SJSA1 (cell line): ENCODE measurements at regions not wholly inside any gene's neighbourhood (a gene's known extent, or its start where the extent isn't known, plus 50 kb on each side); places are given as distances from the start of the nearest gene placed in this dataset.

ENCODE experiments used
- DNase-seq, 2 experiments: peaks; one replicate each; pipeline ENCODE4 v3.0.0-alpha.2; 2015 to 2020; ENCODE audit warnings: low spot score in 2 of 2, low read depth in 1 of 2
- H3K27ac ChIP-seq: fragments of 250-450 bp; sonication (Bioruptor Pico); 2 replicates; pipeline ENCODE4 v1.5.1; 2020; ENCODE audit warnings: mild to moderate bottlenecking, moderate library complexity
- H3K27me3 ChIP-seq: fragments of 250-450 bp; sonication (Bioruptor Pico); replicated peaks from 2 replicates; pipeline ENCODE4 v1.5.1; 2020; ENCODE audit warnings: mild to moderate bottlenecking, moderate library complexity
- H3K36me3 ChIP-seq: fragments of 250-450 bp; sonication (Bioruptor Pico); 2 replicates; pipeline ENCODE4 v1.5.1; 2020; ENCODE audit warnings: mild to moderate bottlenecking
- H3K4me1 ChIP-seq: fragments of 250-450 bp; sonication (Bioruptor Pico); replicated peaks from 2 replicates; pipeline ENCODE4 v1.6.1; 2021; ENCODE audit warnings: mild to moderate bottlenecking
- H3K4me3 ChIP-seq: fragments of 250-450 bp; sonication (Bioruptor Pico); 2 replicates; pipeline ENCODE4 v1.5.1; 2020; ENCODE audit warnings: mild to moderate bottlenecking
- H3K9me3 ChIP-seq: fragments of 250-450 bp; sonication (Bioruptor Pico); replicated peaks from 2 replicates; pipeline ENCODE4 v1.5.1; 2020; ENCODE audit warnings: mild to moderate bottlenecking

GRCh38 chr15:46672041-46672440, 1037.2 kb downstream of the SQOR start:
- no peaks in the 10 kb centered on the region for H3K27me3 ChIP-seq
- peaks cover 6% of the 10 kb centered on the region; the same call in 1 of the 2 replicates for H3K9me3 ChIP-seq
- no peak for DNase-seq
- no peaks in the 10 kb centered on the region for H3K36me3 ChIP-seq
- no peaks in the 10 kb centered on the region for H3K4me1 ChIP-seq
- no peak overlapping the region for H3K4me3 ChIP-seq
- H3K27ac ChIP-seq: no peak overlapping the region

GRCh38 chr15:46676233-46677206, 1040.8 kb upstream of the SEMA6D start:
- Histone ChIP-seq H3K4me3 (no peak overlapping the region), H3K4me1 (no peaks in the 10 kb centered on the region), H3K27me3 (no peaks in the 10 kb centered on the region), H3K9me3 (peaks cover 6% of the 10 kb centered on the region; the same call in 1 of the 2 replicates), H3K36me3 (no peaks in the 10 kb centered on the region), H3K27ac (no peak overlapping the region)
- no peak for DNase-seq

GRCh38 chr15:46677491-46677890, 1039.8 kb upstream of the SEMA6D start:
- no peaks in the 10 kb centered on the region for H3K4me1 ChIP-seq
- H3K27me3 ChIP-seq: no peaks in the 10 kb centered on the region
- H3K4me3 ChIP-seq: no peak overlapping the region
- no peak overlapping the region for H3K27ac ChIP-seq
- H3K9me3 ChIP-seq: peaks cover 6% of the 10 kb centered on the region; the same call in 1 of the 2 replicates
- no peaks in the 10 kb centered on the region for H3K36me3 ChIP-seq
- DNase-seq: no peak

GRCh38 chr15:46681901-46682300, 1035.4 kb upstream of the SEMA6D start:
- H3K9me3 ChIP-seq: peaks cover under 1% of the 10 kb centered on the region; the same call in 1 of the 2 replicates
- DNase-seq: no peak
- H3K4me3 ChIP-seq: no peak overlapping the region
- H3K27me3 ChIP-seq: no peaks in the 10 kb centered on the region
- H3K4me1 ChIP-seq: no peaks in the 10 kb centered on the region
- no peaks in the 10 kb centered on the region for H3K36me3 ChIP-seq
- H3K27ac ChIP-seq: no peak overlapping the region

GRCh38 chr15:46682969-46683791, 1034.1 kb upstream of the SEMA6D start:
- H3K27ac ChIP-seq: no peak overlapping the region
- H3K4me1 ChIP-seq: no peaks in the 10 kb centered on the region
- no peak for DNase-seq
- H3K27me3 ChIP-seq: no peaks in the 10 kb centered on the region
- H3K9me3 ChIP-seq: no peaks in the 10 kb centered on the region; the same call in 1 of the 2 replicates
- H3K36me3 ChIP-seq: no peaks in the 10 kb centered on the region
- H3K4me3 ChIP-seq: no peak overlapping the region

GRCh38 chr15:46685096-46685495, 1032.2 kb upstream of the SEMA6D start:
- Histone ChIP-seq H3K4me1 (no peaks in the 10 kb centered on the region), H3K27me3 (no peaks in the 10 kb centered on the region), H3K4me3 (no peak overlapping the region), H3K27ac (no peak overlapping the region), H3K9me3 (no peaks in the 10 kb centered on the region; the same call in 1 of the 2 replicates), H3K36me3 (no peaks in the 10 kb centered on the region)
- no peak for DNase-seq

GRCh38 chr15:46685681-46686080, 1031.6 kb upstream of the SEMA6D start:
- DNase-seq: no peak
- Histone ChIP-seq H3K27me3 (no peaks in the 10 kb centered on the region), H3K9me3 (no peaks in the 10 kb centered on the region; the same call in 1 of the 2 replicates), H3K4me3 (no peak overlapping the region), H3K27ac (no peak overlapping the region), H3K4me1 (no peaks in the 10 kb centered on the region), H3K36me3 (no peaks in the 10 kb centered on the region)

- Histone ChIP-seq H3K27me3 (no peaks in the 10 kb centered on the region), H3K4me3 (no peak overlapping the region), H3K27ac (no peak overlapping the region), H3K36me3 (no peaks in the 10 kb centered on the region), H3K9me3 (no peaks in the 10 kb centered on the region), H3K4me1 (no peaks in the 10 kb centered on the region)
- DNase-seq: no peak
These were observed 1021.0 kb upstream of the SEMA6D start for GRCh38 chr15:46696281-46696680.

- Histone ChIP-seq H3K4me3 (no peak overlapping the region), H3K4me1 (no peaks in the 10 kb centered on the region), H3K27ac (no peak overlapping the region), H3K27me3 (no peaks in the 10 kb centered on the region), H3K36me3 (no peaks in the 10 kb centered on the region), H3K9me3 (peaks cover 2% of the 10 kb centered on the region; the same call in 1 of the 2 replicates)
- no peak for DNase-seq
These were observed 1016.0 kb upstream of the SEMA6D start for GRCh38 chr15:46701346-46701745.

GRCh38 chr15:46701896-46702295, 1015.4 kb upstream of the SEMA6D start:
- no peaks in the 10 kb centered on the region for H3K36me3 ChIP-seq
- peaks cover 2% of the 10 kb centered on the region; the same call in 1 of the 2 replicates for H3K9me3 ChIP-seq
- H3K4me1 ChIP-seq: no peaks in the 10 kb centered on the region
- DNase-seq: no peak
- no peak overlapping the region for H3K4me3 ChIP-seq
- H3K27me3 ChIP-seq: no peaks in the 10 kb centered on the region
- H3K27ac ChIP-seq: no peak overlapping the region

- no peak overlapping the region for H3K4me3 ChIP-seq
- no peak for DNase-seq
- H3K27me3 ChIP-seq: no peaks in the 10 kb centered on the region
- peaks cover 2% of the 10 kb centered on the region; the same call in 1 of the 2 replicates for H3K9me3 ChIP-seq
- H3K27ac ChIP-seq: no peak overlapping the region
- no peaks in the 10 kb centered on the region for H3K36me3 ChIP-seq
- H3K4me1 ChIP-seq: no peaks in the 10 kb centered on the region
These were observed 1014.1 kb upstream of the SEMA6D start for GRCh38 chr15:46703020-46703861.

GRCh38 chr15:46703871-46704637, 1013.3 kb upstream of the SEMA6D start:
- Histone ChIP-seq H3K36me3 (no peaks in the 10 kb centered on the region), H3K27ac (no peak overlapping the region), H3K4me1 (no peaks in the 10 kb centered on the region), H3K27me3 (no peaks in the 10 kb centered on the region), H3K9me3 (peaks cover 2% of the 10 kb centered on the region; the same call in 1 of the 2 replicates), H3K4me3 (no peak overlapping the region)
- no peak for DNase-seq
